Activated CD8-positive, alpha-beta memory T cell treated with anti-CD3 and anti-CD28 coated beads for 1 hour (primary cell): ENCODE measurements at regions not wholly inside any gene's neighbourhood (a gene's known extent, or its start where the extent isn't known, plus 50 kb on each side); places are given as distances from the start of the nearest gene placed in this dataset.

Source experiments
- DNase-seq, 2 donors: peaks; one replicate each; pipeline ENCODE4 v3.0.0-alpha.2; 2020; ENCODE audit warnings: low read depth in 1 of 2; ENCODE audit errors: extremely low read depth in 1 of 2

- DNase-seq = no peak
Observed at GRCh38 chr14:53896726-53897125, 59.9 kb downstream of the BMP4 start.

GRCh38 chr14:53894456-53894855 is 62.2 kb downstream of the BMP4 start:
- DNase-seq = no peak

- no peak for DNase-seq
Observed at GRCh38 chr14:53893374-53893773, 63.3 kb downstream of the BMP4 start.

GRCh38 chr14:53890611-53891101 is 66.0 kb downstream of the BMP4 start:
- no peak for DNase-seq

GRCh38 chr14:53888535-53889386 is 67.9 kb downstream of the BMP4 start:
- DNase-seq = no peak

- DNase-seq = no peak
Observed at GRCh38 chr14:53885136-53885640, 71.4 kb downstream of the BMP4 start.

- no peak for DNase-seq
Observed at GRCh38 chr14:53884601-53885000, 72.0 kb downstream of the BMP4 start.

- DNase-seq = no peak
Observed at GRCh38 chr14:53883739-53884138, 72.9 kb downstream of the BMP4 start.

- DNase-seq = no peak
Observed at GRCh38 chr14:53882684-53883083, 73.9 kb downstream of the BMP4 start.

GRCh38 chr14:53881921-53882320 is 74.7 kb downstream of the BMP4 start:
- DNase-seq = no peak

- no peak for DNase-seq
Observed at GRCh38 chr14:53881161-53881871, 75.3 kb downstream of the BMP4 start.

GRCh38 chr14:53880761-53881160 is 75.9 kb downstream of the BMP4 start:
- DNase-seq = no peak

- no peak for DNase-seq
Observed at GRCh38 chr14:53879747-53880146, 76.9 kb downstream of the BMP4 start.

GRCh38 chr14:53879022-53879686 is 77.5 kb downstream of the BMP4 start:
- no peak for DNase-seq

GRCh38 chr14:53875324-53875897 is 81.2 kb downstream of the BMP4 start:
- DNase-seq = no peak

- DNase-seq = no peak
Observed at GRCh38 chr14:53874704-53875103, 81.9 kb downstream of the BMP4 start.

GRCh38 chr14:53872681-53873089 is 83.9 kb downstream of the BMP4 start:
- DNase-seq = no peak

GRCh38 chr14:53871951-53872350 is 84.7 kb downstream of the BMP4 start:
- no peak for DNase-seq

- DNase-seq = no peak
Observed at GRCh38 chr14:53871011-53871410, 85.6 kb downstream of the BMP4 start.

- no peak for DNase-seq
Observed at GRCh38 chr14:53865711-53866110, 90.9 kb downstream of the BMP4 start.

GRCh38 chr14:53861781-53862180 is 94.8 kb downstream of the BMP4 start:
- DNase-seq = no peak
